Colonic mucosa (tissue), 4 donors: ENCODE measurements at regions not wholly inside any gene's neighbourhood (a gene's known extent, or its start where the extent isn't known, plus 50 kb on each side); places are given as distances from the start of the nearest gene placed in this dataset.

Source experiments
- DNase-seq: peaks from one replicate; pipeline ENCODE4 v3.0.0-alpha.2; 2020
- H3K27ac ChIP-seq: fragments of 200-600 bp; one replicate; pipeline ENCODE4 v1.8.0; 2021
- H3K27me3 ChIP-seq: fragments of 200-600 bp; one replicate; pipeline ENCODE4 v1.8.0; 2021
- H3K36me3 ChIP-seq: fragments of 200-600 bp; one replicate; pipeline ENCODE4 v1.8.0; 2021
- H3K4me1 ChIP-seq: fragments of 200-600 bp; one replicate; pipeline ENCODE4 v1.8.0; 2021; ENCODE audit warnings: mild to moderate bottlenecking
- H3K4me3 ChIP-seq: fragments of 200-600 bp; one replicate; pipeline ENCODE4 v1.8.0; 2021
- H3K9ac ChIP-seq, 2 donors: one replicate each; pipeline ENCODE4 v1.7.0; 2013; ENCODE audit warnings: control low read depth in 2 of 2, low read depth in 2 of 2, low read length in 2 of 2
- H3K9me3 ChIP-seq: fragments of 200-600 bp; one replicate; pipeline ENCODE4 v1.8.0; 2021
- intact Hi-C: fragments of 100-400 bp; cut with DNase I; formaldehyde crosslinking; loops from one replicate; pipeline ENCODE4 v1.14.1; 2022
- TF ChIP-seq, protein P1 (sequence below): fragments of 200-600 bp; IDR thresholded peaks from one replicate; pipeline ENCODE4 v1.8.0; 2022; ENCODE audit warnings: antibody characterized with exemption, mild to moderate bottlenecking
- donor health status: healthy.
- donor health status: DM: no; HTN: no; CAD: no.
- donor health status: DM: no; HTN: no; CAD: no.

DNA sequence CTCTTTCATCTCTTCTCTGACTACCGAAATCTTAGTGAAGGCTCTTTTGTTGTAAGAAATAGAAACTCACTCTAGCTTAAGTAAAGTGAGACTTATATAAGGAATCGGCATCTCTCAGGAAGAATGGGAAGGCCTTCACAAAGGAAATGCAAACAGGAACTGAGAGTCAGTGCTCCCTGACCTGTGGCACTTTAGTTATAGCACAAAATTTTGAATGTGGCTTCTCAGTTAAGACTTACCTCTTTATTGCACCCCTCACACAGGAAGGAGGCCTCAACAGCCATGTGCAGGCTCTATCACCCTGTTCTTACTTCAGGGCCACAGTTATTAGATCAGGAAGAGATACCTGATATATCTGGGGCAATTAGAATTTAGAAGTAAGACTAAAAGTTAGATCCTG lies 224.7 kb upstream of the EGLN3 start:
- no peak overlapping the region for H3K27ac ChIP-seq
- no peaks in the 10 kb centered on the region for H3K9me3 ChIP-seq
- H3K27me3 ChIP-seq: no peaks in the 10 kb centered on the region
- no peak overlapping the region for H3K4me3 ChIP-seq
- TF ChIP-seq, protein P1, sequence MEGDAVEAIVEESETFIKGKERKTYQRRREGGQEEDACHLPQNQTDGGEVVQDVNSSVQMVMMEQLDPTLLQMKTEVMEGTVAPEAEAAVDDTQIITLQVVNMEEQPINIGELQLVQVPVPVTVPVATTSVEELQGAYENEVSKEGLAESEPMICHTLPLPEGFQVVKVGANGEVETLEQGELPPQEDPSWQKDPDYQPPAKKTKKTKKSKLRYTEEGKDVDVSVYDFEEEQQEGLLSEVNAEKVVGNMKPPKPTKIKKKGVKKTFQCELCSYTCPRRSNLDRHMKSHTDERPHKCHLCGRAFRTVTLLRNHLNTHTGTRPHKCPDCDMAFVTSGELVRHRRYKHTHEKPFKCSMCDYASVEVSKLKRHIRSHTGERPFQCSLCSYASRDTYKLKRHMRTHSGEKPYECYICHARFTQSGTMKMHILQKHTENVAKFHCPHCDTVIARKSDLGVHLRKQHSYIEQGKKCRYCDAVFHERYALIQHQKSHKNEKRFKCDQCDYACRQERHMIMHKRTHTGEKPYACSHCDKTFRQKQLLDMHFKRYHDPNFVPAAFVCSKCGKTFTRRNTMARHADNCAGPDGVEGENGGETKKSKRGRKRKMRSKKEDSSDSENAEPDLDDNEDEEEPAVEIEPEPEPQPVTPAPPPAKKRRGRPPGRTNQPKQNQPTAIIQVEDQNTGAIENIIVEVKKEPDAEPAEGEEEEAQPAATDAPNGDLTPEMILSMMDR: no peak
- no peaks in the 10 kb centered on the region for H3K4me1 ChIP-seq
- no peak overlapping the region for H3K9ac ChIP-seq
- no peaks in the 10 kb centered on the region for H3K36me3 ChIP-seq
- DNase-seq: no peak
- intact Hi-C loops: no loop called here

DNA sequence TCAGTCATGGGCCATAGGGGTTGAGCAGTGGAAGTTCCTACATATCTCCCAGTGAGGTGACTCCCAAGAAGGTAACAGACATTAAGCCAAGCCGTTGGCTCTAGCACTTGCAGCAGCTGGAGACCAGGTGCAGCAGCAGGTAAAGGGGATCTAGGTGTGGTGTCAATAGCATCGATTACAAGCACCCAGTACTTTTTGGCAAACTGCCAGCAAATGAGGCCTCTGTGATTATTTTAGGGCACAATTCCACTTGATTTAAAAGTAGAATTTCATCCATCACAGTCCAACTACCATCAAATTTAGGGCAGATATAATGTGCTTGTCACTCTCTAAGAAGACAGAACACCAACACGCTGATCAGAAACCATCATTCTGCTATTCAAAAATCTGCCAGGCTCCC lies 224.1 kb upstream of the EGLN3 start:
- Histone ChIP-seq H3K9ac (no peak overlapping the region), H3K4me3 (no peak overlapping the region), H3K36me3 (no peaks in the 10 kb centered on the region), H3K9me3 (no peaks in the 10 kb centered on the region), H3K4me1 (no peaks in the 10 kb centered on the region), H3K27ac (no peak overlapping the region), H3K27me3 (no peaks in the 10 kb centered on the region)
- intact Hi-C loops: no loop called here
- TF ChIP-seq, protein P1: no peak
- no peak for DNase-seq

DNA sequence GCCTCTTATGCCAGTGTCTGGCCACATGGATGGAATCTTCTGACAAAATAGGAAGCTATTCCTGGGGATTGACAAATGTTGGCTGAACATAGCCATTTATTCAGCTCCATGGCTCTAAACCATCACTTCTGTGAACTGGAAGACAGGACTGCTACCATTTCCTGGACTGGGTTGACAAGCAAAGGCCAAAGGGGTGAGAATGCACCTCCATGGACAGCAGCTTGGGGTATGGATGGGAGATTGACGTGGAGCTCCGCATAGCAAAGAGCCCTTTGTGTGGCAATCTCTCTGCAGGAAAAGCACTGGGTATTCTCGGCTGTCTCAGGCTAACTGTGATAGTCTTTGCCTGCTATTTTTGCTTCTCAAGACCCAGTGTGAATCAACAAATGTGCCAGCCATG lies 223.0 kb upstream of the EGLN3 start:
- H3K27me3 ChIP-seq: no peaks in the 10 kb centered on the region
- intact Hi-C loops: no loop called here
- TF ChIP-seq, protein P1: no peak
- H3K27ac ChIP-seq: no peak overlapping the region
- no peak for DNase-seq
- H3K4me3 ChIP-seq: no peak overlapping the region
- H3K9me3 ChIP-seq: no peaks in the 10 kb centered on the region
- H3K4me1 ChIP-seq: no peaks in the 10 kb centered on the region
- no peak overlapping the region for H3K9ac ChIP-seq
- no peaks in the 10 kb centered on the region for H3K36me3 ChIP-seq

DNA sequence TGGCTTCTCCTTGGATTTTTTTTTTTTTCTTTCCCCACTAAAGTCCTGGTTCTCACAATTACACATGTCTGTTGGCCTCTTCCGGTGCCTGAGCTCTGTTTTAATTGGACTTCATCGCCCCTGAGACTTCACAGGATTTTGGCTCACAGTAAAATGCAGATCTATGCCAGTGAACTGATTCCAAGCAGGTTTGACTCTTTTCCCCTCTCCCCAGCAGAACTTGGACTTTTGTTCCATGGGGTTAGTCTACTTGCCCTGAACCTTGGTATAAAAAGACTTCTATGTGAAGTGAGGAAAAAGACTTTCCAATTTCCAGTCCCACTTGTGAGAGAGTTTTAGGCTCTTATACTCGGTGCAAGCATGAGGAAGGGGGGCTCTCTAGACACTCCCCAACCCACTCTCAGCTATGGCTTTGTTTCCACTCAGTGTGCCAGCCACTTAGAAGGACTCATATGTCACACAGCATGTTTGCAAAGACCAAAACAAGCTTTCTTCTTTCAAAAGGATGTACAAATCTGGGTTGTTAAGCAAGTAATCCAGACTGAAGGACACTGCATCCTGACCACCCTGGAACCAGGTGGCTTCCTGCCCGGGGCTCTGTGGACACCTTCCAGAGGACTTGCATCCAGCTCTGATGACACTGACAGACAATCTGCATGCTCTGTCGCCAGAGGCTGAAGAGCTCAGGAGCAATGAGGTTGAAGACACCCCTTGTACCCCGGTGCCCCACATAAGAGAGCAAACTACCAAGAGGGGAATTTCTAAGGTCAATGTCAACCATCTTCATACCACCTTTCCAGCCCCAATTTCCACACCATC lies 221.9 kb upstream of the EGLN3 start:
- Histone ChIP-seq H3K36me3 (no peaks in the 10 kb centered on the region), H3K4me3 (no peak overlapping the region), H3K27me3 (no peaks in the 10 kb centered on the region), H3K27ac (no peak overlapping the region), H3K9me3 (no peaks in the 10 kb centered on the region), H3K9ac (no peak overlapping the region), H3K4me1 (no peaks in the 10 kb centered on the region)
- DNase-seq: no peak
- intact Hi-C loops: no loop called here
- TF ChIP-seq, protein P1: no peak

DNA sequence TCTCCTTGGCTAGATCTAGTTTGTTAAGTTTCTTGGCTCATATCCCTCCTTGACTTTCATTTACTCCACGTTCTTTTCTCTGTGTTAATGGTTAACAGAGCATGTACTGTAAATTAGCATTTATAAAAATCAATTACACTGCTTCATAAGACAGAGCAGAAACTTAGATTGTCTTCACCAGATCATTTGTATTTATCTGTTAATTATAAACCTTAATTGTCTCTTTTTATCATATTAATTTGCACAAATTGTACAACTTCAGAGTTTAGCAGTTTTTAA lies 221.2 kb upstream of the EGLN3 start:
- no peak for DNase-seq
- Histone ChIP-seq H3K27ac (no peak overlapping the region), H3K9ac (no peak overlapping the region), H3K36me3 (no peaks in the 10 kb centered on the region), H3K9me3 (no peaks in the 10 kb centered on the region), H3K4me3 (no peak overlapping the region), H3K27me3 (no peaks in the 10 kb centered on the region), H3K4me1 (no peaks in the 10 kb centered on the region)
- intact Hi-C loops: no loop called here
- TF ChIP-seq, protein P1: no peak
